ENCODE measurements at regions not wholly inside any gene's neighbourhood (a gene's known extent, or its start where the extent isn't known, plus 50 kb on each side); places are given as distances from the start of the nearest gene placed in this dataset.

DNA sequence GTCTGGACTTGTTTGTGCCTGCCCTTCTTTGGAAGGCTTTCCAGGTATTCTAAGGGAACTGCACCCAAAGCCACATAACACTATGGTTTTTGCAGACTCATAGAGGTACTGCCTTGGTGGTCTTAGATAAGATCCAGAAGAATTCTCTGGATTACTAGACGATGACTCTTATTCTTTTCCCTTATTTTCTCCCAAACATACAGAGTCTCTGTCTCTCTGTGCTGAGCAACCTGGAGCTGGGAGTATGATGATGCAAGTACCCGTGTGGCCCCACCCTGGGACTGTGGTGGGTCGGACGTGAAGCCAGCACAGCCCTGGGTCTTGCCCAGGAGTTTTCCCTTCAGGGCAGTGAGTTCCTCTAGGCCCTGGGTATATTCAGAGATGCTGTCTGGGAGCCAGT is 1342.4 kb upstream of the TENM3 start:
- intact Hi-C loops (cut with DNase I; ENCODE audit: low total_unique reads), result no loop called here
- 77 to 78% methylated on average over 4 of the region's 4 CpGs for whole genome bisulfite sequencing, 2 donors
- DNase-seq (ENCODE audit: low spot score in 2 of 2), result no peak
- no peak overlapping the region for H3K4me3 ChIP-seq (ENCODE audit: low read depth, poor library complexity, severe bottlenecking)
- TF ChIP-seq CTCF (IDR thresholded peaks at IDR 0.05) (no peak), POLR2A (IDR thresholded peaks at IDR 0.05) (no peak)

- TF ChIP-seq POLR2A (IDR thresholded peaks at IDR 0.05) (no peak), CTCF (IDR thresholded peaks at IDR 0.05) (no peak)
- intact Hi-C loops (cut with DNase I; ENCODE audit: low total_unique reads), result no loop called here
- 75 to 95% methylated on average over 1 of the region's 1 CpG for WGBS, 2 donors
- H3K4me3 ChIP-seq (ENCODE audit: low read depth, poor library complexity, severe bottlenecking), result no peak overlapping the region
- no peak for DNase-seq (ENCODE audit: low spot score in 2 of 2)
These were observed 1333.9 kb upstream of the TENM3 start for GRCh38 chr4:180909279-180909678.

GRCh38 chr4:180913750-180914149 is 1329.5 kb upstream of the TENM3 start:
- DNase-seq (ENCODE audit: low spot score in 2 of 2), result no peak
- no peak for TF ChIP-seq CTCF (IDR thresholded peaks at IDR 0.05)
- TF ChIP-seq POLR2A (IDR thresholded peaks at IDR 0.05), result no peak
- no peak overlapping the region for H3K4me3 ChIP-seq (ENCODE audit: low read depth, poor library complexity, severe bottlenecking)
- WGBS, 2 donors, result 38 to 63% methylated on average over 1 of the region's 1 CpG
- intact Hi-C loops (cut with DNase I; ENCODE audit: low total_unique reads), result no loop called here

- no peak for TF ChIP-seq CTCF (IDR thresholded peaks at IDR 0.05)
- DNase-seq (ENCODE audit: low spot score in 2 of 2), result no peak
- intact Hi-C loops (cut with DNase I; ENCODE audit: low total_unique reads), result no loop called here
- H3K4me3 ChIP-seq (ENCODE audit: low read depth, poor library complexity, severe bottlenecking), result no peak overlapping the region
These were observed 1319.7 kb upstream of the TENM3 start for GRCh38 chr4:180923486-180923885.

- no peak for DNase-seq (ENCODE audit: low spot score in 2 of 2)
- 81 to 83% methylated on average over 3 of the region's 3 CpGs for WGBS, 2 donors
- TF ChIP-seq CTCF (IDR thresholded peaks at IDR 0.05), result no peak
- TF ChIP-seq POLR2A (IDR thresholded peaks at IDR 0.05), result no peak
- intact Hi-C loops (cut with DNase I; ENCODE audit: low total_unique reads), result no loop called here
- H3K4me3 ChIP-seq (ENCODE audit: low read depth, poor library complexity, severe bottlenecking), result no peak overlapping the region
These were observed 1317.4 kb upstream of the TENM3 start for GRCh38 chr4:180925805-180926204.

GRCh38 chr4:180926277-180926676 is 1316.9 kb upstream of the TENM3 start:
- TF ChIP-seq CTCF (IDR thresholded peaks at IDR 0.05), result no peak
- no peak for TF ChIP-seq POLR2A (IDR thresholded peaks at IDR 0.05)
- WGBS, 2 donors, result 38 to 49% methylated on average over 1 of the region's 1 CpG
- no peak overlapping the region for H3K4me3 ChIP-seq (ENCODE audit: low read depth, poor library complexity, severe bottlenecking)
- no peak for DNase-seq (ENCODE audit: low spot score in 2 of 2)
- intact Hi-C loops (cut with DNase I; ENCODE audit: low total_unique reads), result no loop called here
